ENCODE measurements at regions not wholly inside any gene's neighbourhood (a gene's known extent, or its start where the extent isn't known, plus 50 kb on each side); places are given as distances from the start of the nearest gene placed in this dataset.

DNA sequence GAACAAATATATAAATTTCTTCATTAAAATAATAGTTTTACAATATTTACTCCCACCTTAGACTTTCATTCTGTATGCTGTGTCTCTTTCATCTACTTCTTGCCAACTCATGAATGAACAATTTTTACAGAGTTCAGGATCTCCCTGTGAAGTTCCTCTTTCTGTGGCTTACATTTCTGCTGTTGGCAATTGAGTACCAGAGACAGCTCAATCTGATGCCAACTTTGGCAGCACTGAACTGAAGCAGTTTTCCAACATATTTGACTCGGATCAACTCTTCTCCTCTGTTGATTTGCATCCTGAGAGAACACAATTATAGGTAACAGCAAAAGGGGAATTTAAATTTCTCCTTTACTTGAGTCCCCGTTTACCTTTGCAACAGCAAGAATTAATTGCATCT, 1262.2 kb downstream of the EFNA5 start:
- TF ChIP-seq, protein P1, sequence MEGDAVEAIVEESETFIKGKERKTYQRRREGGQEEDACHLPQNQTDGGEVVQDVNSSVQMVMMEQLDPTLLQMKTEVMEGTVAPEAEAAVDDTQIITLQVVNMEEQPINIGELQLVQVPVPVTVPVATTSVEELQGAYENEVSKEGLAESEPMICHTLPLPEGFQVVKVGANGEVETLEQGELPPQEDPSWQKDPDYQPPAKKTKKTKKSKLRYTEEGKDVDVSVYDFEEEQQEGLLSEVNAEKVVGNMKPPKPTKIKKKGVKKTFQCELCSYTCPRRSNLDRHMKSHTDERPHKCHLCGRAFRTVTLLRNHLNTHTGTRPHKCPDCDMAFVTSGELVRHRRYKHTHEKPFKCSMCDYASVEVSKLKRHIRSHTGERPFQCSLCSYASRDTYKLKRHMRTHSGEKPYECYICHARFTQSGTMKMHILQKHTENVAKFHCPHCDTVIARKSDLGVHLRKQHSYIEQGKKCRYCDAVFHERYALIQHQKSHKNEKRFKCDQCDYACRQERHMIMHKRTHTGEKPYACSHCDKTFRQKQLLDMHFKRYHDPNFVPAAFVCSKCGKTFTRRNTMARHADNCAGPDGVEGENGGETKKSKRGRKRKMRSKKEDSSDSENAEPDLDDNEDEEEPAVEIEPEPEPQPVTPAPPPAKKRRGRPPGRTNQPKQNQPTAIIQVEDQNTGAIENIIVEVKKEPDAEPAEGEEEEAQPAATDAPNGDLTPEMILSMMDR (IDR thresholded peaks at IDR 0.05), result no peak
- no peak for TF ChIP-seq POLR2A (IDR thresholded peaks at IDR 0.05)
- H3K27me3 ChIP-seq, result no peaks in the 10 kb centered on the region
- no peaks in the 10 kb centered on the region for H3K9me3 ChIP-seq
- no peaks in the 10 kb centered on the region for H3K4me1 ChIP-seq
- DNase-seq (no peak), ATAC-seq (no peak)
- WGBS, 4 donors, result 71 to 81% (median 78%) methylated on average over 2 of the region's 2 CpGs
- intact Hi-C loops (cut with DNase I), result no loop called here
- H3K27ac ChIP-seq, result no peak overlapping the region
- no peaks in the 10 kb centered on the region for H3K36me3 ChIP-seq
- no peak overlapping the region for H3K4me3 ChIP-seq

DNA sequence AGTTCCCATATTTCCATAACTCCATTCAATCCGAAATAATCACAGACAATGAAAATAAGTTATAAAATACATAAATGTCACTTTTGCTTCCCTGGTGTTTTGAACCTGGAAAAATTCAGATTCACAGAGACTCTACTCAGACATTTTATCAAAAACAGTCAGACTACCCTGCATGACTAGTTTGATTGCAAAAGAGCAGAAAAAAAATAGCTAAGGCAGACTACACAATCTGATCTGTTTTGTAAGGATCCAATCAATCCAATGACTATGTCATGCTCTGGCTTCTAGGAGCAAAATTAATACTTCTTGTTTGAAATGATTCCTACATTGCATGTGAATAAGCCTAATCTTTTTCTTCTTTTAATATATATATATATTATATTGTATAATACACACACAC, 1262.6 kb downstream of the EFNA5 start:
- no peak overlapping the region for H3K27ac ChIP-seq
- 70 to 87% (median 79%) methylated on average over 1 of the region's 1 CpG for WGBS, 4 donors
- intact Hi-C loops (cut with DNase I), result no loop called here
- TF ChIP-seq, protein P1 (IDR thresholded peaks at IDR 0.05), result no peak
- no peak for TF ChIP-seq POLR2A (IDR thresholded peaks at IDR 0.05)
- no peaks in the 10 kb centered on the region for H3K4me1 ChIP-seq
- no peak for DNase-seq
- no peak for ATAC-seq
- H3K36me3 ChIP-seq, result no peaks in the 10 kb centered on the region
- no peak overlapping the region for H3K4me3 ChIP-seq
- H3K9me3 ChIP-seq, result no peaks in the 10 kb centered on the region
- H3K27me3 ChIP-seq, result no peaks in the 10 kb centered on the region

DNA sequence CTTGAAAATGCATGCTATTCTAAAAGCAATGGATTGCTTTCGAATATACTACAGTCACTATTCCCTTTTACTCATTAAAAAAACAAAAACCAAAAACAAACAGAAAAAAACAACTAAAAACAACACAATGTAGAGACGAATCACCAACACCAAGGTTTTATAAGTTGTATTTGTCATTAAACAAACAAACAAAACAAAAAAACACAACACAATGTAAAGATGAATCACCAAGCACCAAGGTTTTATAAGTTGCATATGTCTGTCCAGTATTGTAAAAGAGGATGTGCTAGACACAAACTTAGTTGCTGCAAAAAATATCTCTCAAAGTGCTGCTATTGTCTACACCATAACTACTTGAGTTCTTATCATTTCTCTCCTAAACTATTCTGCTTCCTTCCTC, 1269.2 kb downstream of the EFNA5 start:
- ATAC-seq (no peak), DNase-seq (no peak)
- Histone ChIP-seq H3K4me1 (no peaks in the 10 kb centered on the region), H3K9me3 (no peaks in the 10 kb centered on the region), H3K4me3 (no peak overlapping the region), H3K27ac (no peak overlapping the region), H3K27me3 (no peaks in the 10 kb centered on the region), H3K36me3 (no peaks in the 10 kb centered on the region)
- intact Hi-C loops (cut with DNase I), result no loop called here
- WGBS, 4 donors, result 58 to 62% (median 59%) methylated on average over 2 of the region's 2 CpGs
- TF ChIP-seq, protein P1 (IDR thresholded peaks at IDR 0.05), result no peak
- no peak for TF ChIP-seq POLR2A (IDR thresholded peaks at IDR 0.05)

DNA sequence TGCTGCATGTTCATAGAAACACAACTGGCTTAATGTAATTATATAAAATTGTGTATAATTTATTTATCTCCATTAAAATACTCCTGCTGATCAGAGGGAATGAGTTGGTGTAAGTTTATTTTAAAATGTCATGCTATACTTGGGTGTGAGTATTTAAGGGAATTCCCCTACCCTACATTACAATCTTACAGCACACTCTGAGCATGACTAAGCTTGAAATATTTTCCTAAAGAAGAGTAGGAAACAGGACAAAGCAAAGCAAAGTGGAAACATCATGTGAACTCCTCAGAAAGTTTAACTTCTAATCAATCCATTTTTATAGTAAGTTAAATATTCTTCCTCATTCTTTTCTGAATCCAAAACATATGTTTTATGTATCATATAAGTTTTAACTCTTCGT, 1271.3 kb downstream of the EFNA5 start:
- intact Hi-C loops (cut with DNase I), result no loop called here
- Histone ChIP-seq H3K36me3 (no peaks in the 10 kb centered on the region), H3K27me3 (no peaks in the 10 kb centered on the region), H3K27ac (no peak overlapping the region), H3K9me3 (no peaks in the 10 kb centered on the region), H3K4me3 (no peak overlapping the region), H3K4me1 (no peaks in the 10 kb centered on the region)
- TF ChIP-seq, protein P1 (IDR thresholded peaks at IDR 0.05), result no peak
- TF ChIP-seq POLR2A (IDR thresholded peaks at IDR 0.05), result no peak
- 67 to 80% (median 75%) methylated on average over 1 of the region's 1 CpG for WGBS, 4 donors
- DNase-seq, result no peak
- no peak for ATAC-seq
